H1 (cell line): ENCODE measurements at regions not wholly inside any gene's neighbourhood (a gene's known extent, or its start where the extent isn't known, plus 50 kb on each side); places are given as distances from the start of the nearest gene placed in this dataset.

ENCODE experiments used
- CTCF ChIA-PET: fragments of 300-600 bp; sonication (Branson Sonifier 250); formaldehyde crosslinking; loops from one replicate; lab custom pipeline; 2021; ENCODE audit not compliant: partially characterized antibody; lab: Charles Lee
- POLR2A ChIA-PET: fragments of 300-600 bp; sonication (Branson Sonifier 250); formaldehyde crosslinking; loops from one replicate; lab custom pipeline; 2021; ENCODE audit warnings: inconsistent platforms; ENCODE audit not compliant: partially characterized antibody; lab: Charles Lee
- DNase-seq, 2 experiments: peaks; one replicate each; pipeline versions ENCODE4 v3.0.0 to v3.0.0-alpha.2; 2010 to 2022; ENCODE audit warnings: low spot score in 2 of 2, low read depth in 1 of 2, mixed read lengths in 1 of 2
- FAIRE-seq: peaks from 2 replicates; lab custom pipeline; 2011; peaks lifted over from hg19 to GRCh38; lab: Jason Lieb, UNC
- H2AFZ ChIP-seq: 2 replicates; pipeline ENCODE4 v1.8.1; 2012; ENCODE audit warnings: low read length, inconsistent platforms
- H2AK5ac ChIP-seq: 2 replicates; pipeline ENCODE4 v1.6.1; 2013; ENCODE audit warnings: low read depth, low read length
- H2BK120ac ChIP-seq: replicated peaks from 2 replicates; pipeline ENCODE3; 2013; ENCODE audit warnings: low read depth, low read length, inconsistent platforms
- H2BK12ac ChIP-seq: 2 replicates; pipeline ENCODE4 v1.6.1; 2013; ENCODE audit warnings: low read depth, low read length
- H2BK15ac ChIP-seq: 2 replicates; pipeline ENCODE4 v1.6.1; 2013; ENCODE audit warnings: low read length
- H2BK20ac ChIP-seq: 2 replicates; pipeline ENCODE4 v1.6.1; 2013; ENCODE audit warnings: low read length
- H2BK5ac ChIP-seq: 2 replicates; pipeline ENCODE4 v1.6.1; 2013; ENCODE audit warnings: low read depth, low read length
- H3K14ac ChIP-seq: 2 replicates; pipeline ENCODE4 v1.6.1; 2013; ENCODE audit warnings: inconsistent platforms; ENCODE audit not compliant: insufficient read length
- H3K18ac ChIP-seq: 2 replicates; pipeline ENCODE4 v1.6.1; 2013; ENCODE audit warnings: low read length; ENCODE audit errors: extremely low read depth
- H3K23ac ChIP-seq: 2 replicates; pipeline ENCODE4 v1.6.1; 2013; ENCODE audit warnings: inconsistent platforms; ENCODE audit not compliant: insufficient read length
- H3K23me2 ChIP-seq: 2 replicates; pipeline ENCODE4 v1.6.1; 2013; ENCODE audit warnings: low read depth, low read length
- H3K27ac ChIP-seq: 2 replicates; pipeline ENCODE4 v1.6.1; 2011; ENCODE audit warnings: low read depth, low read length, inconsistent platforms
- H3K27me3 ChIP-seq, 4 experiments: replicated peaks in 1 of 4; 1 replicate in 1 of 4; 2 replicates in 3 of 4; pipeline versions ENCODE4 v1.6.1 to v1.8.1; 2011 to 2013; ENCODE audit warnings: low read length in 3 of 4, mild to moderate bottlenecking in 3 of 4, inconsistent platforms in 2 of 4, mixed read lengths in 2 of 4, moderate library complexity in 1 of 4; ENCODE audit not compliant: control insufficient read depth in 3 of 4, insufficient read depth in 3 of 4; ENCODE audit errors: extremely low read depth in 1 of 4
- H3K36me3 ChIP-seq, 4 experiments: 2 replicates each; pipeline versions ENCODE4 v1.6.1 to v1.8.1; 2011 to 2013; ENCODE audit warnings: mild to moderate bottlenecking in 4 of 4, low read length in 3 of 4, moderate library complexity in 2 of 4, control low read depth in 1 of 4, inconsistent platforms in 1 of 4; ENCODE audit not compliant: insufficient read depth in 4 of 4, control insufficient read depth in 2 of 4
- H3K4ac ChIP-seq: replicated peaks from 2 replicates; pipeline ENCODE3; 2013; ENCODE audit warnings: low read length, low read depth, mixed read lengths, inconsistent platforms; ENCODE audit not compliant: insufficient read length
- H3K4me1 ChIP-seq, 4 experiments: replicated peaks in 1 of 4; 1 replicate in 1 of 4; 2 replicates in 3 of 4; pipeline versions ENCODE4 v1.6.1 to v1.8.1; 2011 to 2013; ENCODE audit warnings: low read length in 3 of 4, inconsistent platforms in 2 of 4, mixed read lengths in 1 of 4; ENCODE audit not compliant: insufficient read depth in 4 of 4, control insufficient read depth in 3 of 4
- H3K4me2 ChIP-seq, 2 experiments: 2 replicates each; pipeline versions ENCODE4 v1.6.1 to v1.8.1; 2011 to 2013; ENCODE audit warnings: low read depth in 2 of 2, low read length in 2 of 2, control low read depth in 1 of 2, inconsistent platforms in 1 of 2, mild to moderate bottlenecking in 1 of 2; ENCODE audit not compliant: insufficient read depth in 1 of 2
- H3K4me3 ChIP-seq, 4 experiments: fragments of 200-600, 300-600 bp in 1 of 4; sonication (generic), shearing (Covaris generic), sonication (Bioruptor Twin) in 1 of 4; 2 replicates each; pipeline versions ENCODE4 v1.5.1 to v1.8.1; 2011 to 2016; ENCODE audit warnings: low read length in 4 of 4, low read depth in 3 of 4, control low read depth in 2 of 4, inconsistent platforms in 2 of 4, mild to moderate bottlenecking in 2 of 4, mixed read lengths in 1 of 4, moderate library complexity in 1 of 4; ENCODE audit not compliant: insufficient read depth in 2 of 4; ENCODE audit errors: extremely low read depth in 1 of 4
- H3K56ac ChIP-seq: replicated peaks from 2 replicates; pipeline ENCODE3; 2013; ENCODE audit warnings: low read depth, mild to moderate bottlenecking, mixed read lengths, low read length, inconsistent platforms; ENCODE audit not compliant: insufficient read length
- H3K79me1 ChIP-seq: 2 replicates; pipeline ENCODE4 v1.6.1; 2013; ENCODE audit warnings: low read depth, low read length, control low read depth
- H3K79me2 ChIP-seq, 2 experiments: 2 replicates each; pipeline versions ENCODE4 v1.6.1 to v1.8.1; 2012 to 2013; ENCODE audit warnings: low read length in 2 of 2, mild to moderate bottlenecking in 2 of 2, inconsistent platforms in 1 of 2; ENCODE audit not compliant: insufficient read depth in 2 of 2, control insufficient read depth in 1 of 2
- H3K9ac ChIP-seq, 4 experiments: replicated peaks in 1 of 4; 1 replicate in 1 of 4; 2 replicates in 3 of 4; pipeline versions ENCODE4 v1.6.1 to v1.8.1; 2011 to 2013; ENCODE audit warnings: low read depth in 3 of 4, low read length in 3 of 4, control low read depth in 2 of 4, mild to moderate bottlenecking in 2 of 4, moderate library complexity in 2 of 4, inconsistent platforms in 1 of 4; ENCODE audit errors: extremely low read depth in 1 of 4
- H3K9me3 ChIP-seq, 2 experiments: 2 replicates each; pipeline versions ENCODE4 v1.6.1 to v1.8.1; 2012 to 2013; ENCODE audit warnings: mild to moderate bottlenecking in 2 of 2, moderate library complexity in 2 of 2, control low read depth in 1 of 2, inconsistent platforms in 1 of 2, low read depth in 1 of 2, low read length in 1 of 2, mixed read lengths in 1 of 2; ENCODE audit not compliant: insufficient read depth in 2 of 2
- H4K20me1 ChIP-seq, 2 experiments: replicated peaks in 1 of 2; 2 replicates each; pipeline versions ENCODE3 to v1.8.1; 2011 to 2013; ENCODE audit warnings: inconsistent platforms in 2 of 2, low read length in 2 of 2, mild to moderate bottlenecking in 1 of 2; ENCODE audit not compliant: insufficient read depth in 2 of 2, control insufficient read depth in 1 of 2
- H4K5ac ChIP-seq: 2 replicates; pipeline ENCODE4 v1.6.1; 2013; ENCODE audit warnings: low read length, low read depth, mixed read lengths, inconsistent platforms; ENCODE audit not compliant: insufficient read length
- H4K8ac ChIP-seq: 2 replicates; pipeline ENCODE4 v1.8.0; 2013; ENCODE audit warnings: mild to moderate bottlenecking, moderate library complexity, low read length, inconsistent platforms; ENCODE audit not compliant: insufficient read depth; ENCODE audit errors: extremely low read depth
- H4K91ac ChIP-seq: replicated peaks from 2 replicates; pipeline ENCODE3; 2013; ENCODE audit warnings: low read length, mixed read lengths, inconsistent platforms; ENCODE audit not compliant: insufficient read length
- ATF3 ChIP-seq: IDR thresholded peaks from 2 replicates; pipeline ENCODE4 v1.6.1; 2011; ENCODE audit warnings: low read depth, mild to moderate bottlenecking, low read length; ENCODE audit not compliant: insufficient read depth
- CEBPB ChIP-seq: IDR thresholded peaks from 2 replicates; pipeline ENCODE4 v1.6.1; 2012; ENCODE audit warnings: low read depth, low read length
- CREB1 ChIP-seq: IDR thresholded peaks from 2 replicates; pipeline ENCODE4 v1.6.1; 2012; ENCODE audit warnings: inconsistent platforms
- EP300 ChIP-seq, 2 experiments: IDR thresholded peaks; 1 replicate in 1 of 2; 2 replicates in 1 of 2; pipeline ENCODE4 v1.6.1; 2011 to 2012; ENCODE audit warnings: low read depth in 2 of 2, low read length in 2 of 2, mild to moderate bottlenecking in 2 of 2, borderline replicate concordance in 1 of 2, inconsistent platforms in 1 of 2, moderate library complexity in 1 of 2
- KDM1A ChIP-seq: fragments of 200-600, 300-600 bp; sonication (generic); IDR thresholded peaks from 2 replicates; pipeline ENCODE4 v1.7.1; 2016; ENCODE audit warnings: mild to moderate bottlenecking, low read length, borderline replicate concordance
- POLR2A ChIP-seq, 2 experiments: IDR thresholded peaks; 1 replicate in 1 of 2; 2 replicates in 1 of 2; pipeline ENCODE4 v1.6.1; 2011; ENCODE audit warnings: low read depth in 2 of 2, low read length in 2 of 2, mild to moderate bottlenecking in 2 of 2; ENCODE audit errors: control extremely low read depth in 1 of 2
- RNF2 ChIP-seq: fragments of 200-900, 300-1000 bp; sonication (generic); IDR thresholded peaks from 2 replicates; pipeline ENCODE4 v1.7.1; 2016; ENCODE audit warnings: borderline replicate concordance, low read depth, mild to moderate bottlenecking, antibody characterized with exemption, low read length; ENCODE audit not compliant: poor library complexity, severe bottlenecking; ENCODE audit errors: missing control alignments
- RXRA ChIP-seq: IDR thresholded peaks from 2 replicates; pipeline ENCODE4 v1.6.1; 2011; ENCODE audit warnings: low read depth, mild to moderate bottlenecking, low read length, moderate library complexity; ENCODE audit not compliant: insufficient read depth
- TAF1 ChIP-seq: IDR thresholded peaks from 2 replicates; pipeline ENCODE4 v1.6.1; 2011; ENCODE audit warnings: mild to moderate bottlenecking, low read depth, low read length
- WGBS, 2 experiments: shearing (Covaris generic) in 1 of 2; methylation state at CpG; one replicate each; pipeline versions ENCODE4 v1.1.6 to v1.1.7; 2013 to 2015; ENCODE audit warnings: low lambda C conversion rate in 2 of 2, mixed read lengths in 2 of 2, inconsistent platforms in 1 of 2, low coverage in 1 of 2, missing lambda C conversion rate in 1 of 2; ENCODE audit not compliant: insufficient replicate concordance in 2 of 2, insufficient coverage in 1 of 2, insufficient read length in 1 of 2; ENCODE audit errors: extremely low coverage in 1 of 2, missing lambda C conversion rate in 1 of 2; 5-methylcytosine and 5-hydroxymethylcytosine counted together
- TF ChIP-seq, protein P1 (sequence below): IDR thresholded peaks from 2 replicates; pipeline ENCODE4 v1.6.1; 2012; ENCODE audit warnings: inconsistent platforms

DNA sequence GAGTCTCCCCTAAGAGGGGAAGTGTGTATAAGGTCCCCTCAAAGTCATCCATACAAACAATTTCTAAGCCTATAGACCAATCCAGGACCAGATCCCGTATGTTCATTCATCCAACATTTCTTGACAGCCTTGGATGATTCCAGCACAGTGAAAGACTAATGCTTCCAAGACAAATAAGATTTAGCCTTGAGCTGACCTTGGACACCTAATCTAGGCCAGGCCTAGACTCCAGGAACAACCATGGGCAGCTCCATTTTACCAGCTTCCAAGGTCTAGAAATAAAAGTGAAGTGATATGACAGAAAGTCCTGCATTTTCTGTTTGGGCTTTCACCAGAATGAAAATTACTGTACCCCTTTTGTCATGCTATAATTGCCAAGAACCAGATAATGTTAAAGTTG, 67.9 kb upstream of the BCL6 start:
- no peaks in the 10 kb centered on the region for H3K36me3 ChIP-seq
- H4K5ac ChIP-seq: no peak overlapping the region
- no peak overlapping the region for H3K56ac ChIP-seq
- no peak overlapping the region for H3K4ac ChIP-seq
- no peak for DNase-seq
- H2BK12ac ChIP-seq: no peak overlapping the region
- 78% methylated on average over 1 of the region's 1 CpG; no CpG with 5 or more reads in 1 of the 2 experiments for WGBS, 2 experiments
- H3K18ac ChIP-seq: no peak overlapping the region
- H2BK15ac ChIP-seq: no peak overlapping the region
- peaks cover 1 to 4% (median 3%) of the 10 kb centered on the region in 4 experiments; a peak in 4 of 7 replicates for H3K4me1 ChIP-seq
- no peak overlapping the region for H2BK20ac ChIP-seq
- no peaks in the 10 kb centered on the region for H3K79me1 ChIP-seq
- H3K9me3 ChIP-seq: no peaks in the 10 kb centered on the region
- H2AK5ac ChIP-seq: no peak overlapping the region
- no peak overlapping the region for H4K91ac ChIP-seq
- ChIA-PET POLR2A (no interaction called here), CTCF (no interaction called here)
- H2BK5ac ChIP-seq: no peak overlapping the region
- no peak overlapping the region for H3K23ac ChIP-seq
- H3K9ac ChIP-seq: no peak overlapping the region
- H3K23me2 ChIP-seq: no peaks in the 10 kb centered on the region
- FAIRE-seq: no peak
- no peak overlapping the region for H4K8ac ChIP-seq
- no peak overlapping the region for H3K27ac ChIP-seq
- H3K27me3 ChIP-seq: no peaks in the 10 kb centered on the region
- no peak overlapping the region for H2BK120ac ChIP-seq
- no peak overlapping the region for H2AFZ ChIP-seq
- no peaks in the 10 kb centered on the region for H3K79me2 ChIP-seq
- no peak overlapping the region for H3K14ac ChIP-seq
- H3K4me3 ChIP-seq: no peak overlapping the region
- no peaks in the 10 kb centered on the region for H4K20me1 ChIP-seq
- no peak for TF ChIP-seq CREB1
- TF ChIP-seq ATF3: no peak
- no peak for TF ChIP-seq EP300 (IDR thresholded peaks at IDR 0.05; ENCODE audit: borderline replicate concordance in 1 of 2, low read depth in 2 of 2, low read length in 2 of 2)
- TF ChIP-seq, protein P1, sequence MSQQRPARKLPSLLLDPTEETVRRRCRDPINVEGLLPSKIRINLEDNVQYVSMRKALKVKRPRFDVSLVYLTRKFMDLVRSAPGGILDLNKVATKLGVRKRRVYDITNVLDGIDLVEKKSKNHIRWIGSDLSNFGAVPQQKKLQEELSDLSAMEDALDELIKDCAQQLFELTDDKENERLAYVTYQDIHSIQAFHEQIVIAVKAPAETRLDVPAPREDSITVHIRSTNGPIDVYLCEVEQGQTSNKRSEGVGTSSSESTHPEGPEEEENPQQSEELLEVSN: no peak
- no peak for TF ChIP-seq RNF2
- TF ChIP-seq TAF1: no peak
- no peak for TF ChIP-seq RXRA
- TF ChIP-seq KDM1A: no peak
- no peak for TF ChIP-seq CEBPB
- no peak for TF ChIP-seq POLR2A (IDR thresholded peaks at IDR 0.05; ENCODE audit: control extremely low read depth in 1 of 2, low read depth in 2 of 2, low read length in 2 of 2)
- H3K4me2 ChIP-seq: no peak overlapping the region
